Right lobe of liver (tissue), 6 donors: ENCODE measurements at regions not wholly inside any gene's neighbourhood (a gene's known extent, or its start where the extent isn't known, plus 50 kb on each side); places are given as distances from the start of the nearest gene placed in this dataset.
A peak's percentile ranks its signal among the peaks of the same experiment; 100 is the strongest.
"Not testable (repeated sequence)": the region's sequence is repeated elsewhere in the genome, so short reads cannot be mapped to it uniquely, and the experiment has no call there.

ENCODE experiments used
- ATAC-seq, 4 donors: fragments of 200-7000 bp; cut with Tn5 transposase; one replicate each; pipeline ENCODE4 v1.9.1; 2020; ENCODE audit warnings: mild to moderate bottlenecking in 4 of 4, moderate library complexity in 4 of 4
- DNase-seq, 3 donors: peaks; one replicate each; pipeline ENCODE4 v3.0.0-alpha.2; 2020
- H3K27ac ChIP-seq, 3 donors: fragments of 200-600 bp; one replicate each; pipeline ENCODE4 v1.8.0; 2022
- H3K27me3 ChIP-seq, 2 donors: fragments of 200-600 bp; one replicate each; pipeline ENCODE4 v1.8.0; 2022
- H3K36me3 ChIP-seq, 4 donors: fragments of 200-600 bp; sonication (generic) in 1 of 4; one replicate each; pipeline versions ENCODE4 v1.5.1 to v1.8.0; 2017 to 2022; ENCODE audit warnings: control low read depth in 1 of 4
- H3K4me1 ChIP-seq, 4 donors: fragments of 200-600 bp; sonication (generic) in 1 of 4; one replicate each; pipeline versions ENCODE4 v1.5.1 to v1.8.0; 2017 to 2022; ENCODE audit warnings: control low read depth in 1 of 4
- H3K4me3 ChIP-seq, 3 donors: fragments of 200-600 bp; one replicate each; pipeline ENCODE4 v1.8.0; 2022
- H3K9me3 ChIP-seq, 4 donors: fragments of 200-600 bp; sonication (generic) in 1 of 4; one replicate each; pipeline versions ENCODE4 v1.5.1 to v1.8.0; 2017 to 2022; ENCODE audit warnings: control low read depth in 1 of 4
- POLR2A ChIP-seq: fragments of 450-650 bp; IDR thresholded peaks from one replicate; pipeline ENCODE4 v1.6.1; 2017; ENCODE audit warnings: antibody characterized with exemption, mild to moderate bottlenecking
- WGBS: methylation state at CpG from one replicate; pipeline ENCODE4 v1.1.6; 2018; ENCODE audit warnings: low coverage, low lambda C conversion rate; ENCODE audit not compliant: insufficient coverage; ENCODE audit errors: missing lambda C conversion rate; 5-methylcytosine and 5-hydroxymethylcytosine counted together
- intact Hi-C, 2 donors: fragments of 100-400 bp; cut with DNase I; formaldehyde crosslinking; loops; one replicate each; pipeline versions ENCODE4 v1.11.2 to v1.14.1; 2022
- TF ChIP-seq, protein P1 (sequence below), 4 donors: fragments of 200-600 bp in 3 of 4; fragments of 450-650 bp in 1 of 4; IDR thresholded peaks; one replicate each; pipeline versions ENCODE4 v1.5.1 to v1.8.0; 2016 to 2022; ENCODE audit warnings: antibody characterized with exemption in 4 of 4, mild to moderate bottlenecking in 2 of 4
- donor health status: DM: no; HTN: yes; CAD: no.
- donor health status: DM: no; HTN: no; CAD: no.
- donor health status: DM: no; HTN: no; CAD: no.
- donor health status: DM: no; HTN: yes; CAD: no.
- donor health status: DM: no; HTN: yes; CAD: no.

DNA sequence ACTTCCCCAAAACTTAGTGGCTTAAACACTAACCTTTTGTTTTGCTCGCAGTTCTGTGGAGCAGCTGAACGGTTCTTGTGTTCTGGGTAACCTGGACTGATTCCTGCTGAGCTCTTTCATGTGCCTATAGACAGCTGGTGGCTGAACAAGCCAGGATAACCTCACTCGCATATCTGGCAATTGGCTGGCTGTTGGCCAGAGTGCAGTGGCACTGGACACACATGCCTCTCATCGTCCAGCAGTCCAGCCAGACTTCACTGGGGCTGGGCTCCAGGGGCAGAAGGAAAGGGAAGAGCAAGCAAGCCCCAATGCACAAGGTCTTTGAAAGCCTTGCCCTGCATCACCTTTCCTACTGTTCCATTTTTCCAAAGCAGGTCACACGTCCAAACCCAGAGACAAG, 53.6 kb upstream of the GATA2 start:
- TF ChIP-seq POLR2A = no peak
- TF ChIP-seq, protein P1, sequence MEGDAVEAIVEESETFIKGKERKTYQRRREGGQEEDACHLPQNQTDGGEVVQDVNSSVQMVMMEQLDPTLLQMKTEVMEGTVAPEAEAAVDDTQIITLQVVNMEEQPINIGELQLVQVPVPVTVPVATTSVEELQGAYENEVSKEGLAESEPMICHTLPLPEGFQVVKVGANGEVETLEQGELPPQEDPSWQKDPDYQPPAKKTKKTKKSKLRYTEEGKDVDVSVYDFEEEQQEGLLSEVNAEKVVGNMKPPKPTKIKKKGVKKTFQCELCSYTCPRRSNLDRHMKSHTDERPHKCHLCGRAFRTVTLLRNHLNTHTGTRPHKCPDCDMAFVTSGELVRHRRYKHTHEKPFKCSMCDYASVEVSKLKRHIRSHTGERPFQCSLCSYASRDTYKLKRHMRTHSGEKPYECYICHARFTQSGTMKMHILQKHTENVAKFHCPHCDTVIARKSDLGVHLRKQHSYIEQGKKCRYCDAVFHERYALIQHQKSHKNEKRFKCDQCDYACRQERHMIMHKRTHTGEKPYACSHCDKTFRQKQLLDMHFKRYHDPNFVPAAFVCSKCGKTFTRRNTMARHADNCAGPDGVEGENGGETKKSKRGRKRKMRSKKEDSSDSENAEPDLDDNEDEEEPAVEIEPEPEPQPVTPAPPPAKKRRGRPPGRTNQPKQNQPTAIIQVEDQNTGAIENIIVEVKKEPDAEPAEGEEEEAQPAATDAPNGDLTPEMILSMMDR (IDR thresholded peaks at IDR 0.05) = no peak
- Histone ChIP-seq H3K9me3 (no peaks in the 10 kb centered on the region), H3K36me3 (no peaks in the 10 kb centered on the region), H3K4me3 (no peak overlapping the region), H3K27ac (no peak overlapping the region), H3K27me3 (no peaks in the 10 kb centered on the region), H3K4me1 (no peaks in the 10 kb centered on the region)
- no peak for DNase-seq
- peak in 1 of 4 donors; percentile 16 for ATAC-seq
- 33% methylated on average over 3 of the region's 5 CpGs for WGBS
- intact Hi-C loops = no loop called here

DNA sequence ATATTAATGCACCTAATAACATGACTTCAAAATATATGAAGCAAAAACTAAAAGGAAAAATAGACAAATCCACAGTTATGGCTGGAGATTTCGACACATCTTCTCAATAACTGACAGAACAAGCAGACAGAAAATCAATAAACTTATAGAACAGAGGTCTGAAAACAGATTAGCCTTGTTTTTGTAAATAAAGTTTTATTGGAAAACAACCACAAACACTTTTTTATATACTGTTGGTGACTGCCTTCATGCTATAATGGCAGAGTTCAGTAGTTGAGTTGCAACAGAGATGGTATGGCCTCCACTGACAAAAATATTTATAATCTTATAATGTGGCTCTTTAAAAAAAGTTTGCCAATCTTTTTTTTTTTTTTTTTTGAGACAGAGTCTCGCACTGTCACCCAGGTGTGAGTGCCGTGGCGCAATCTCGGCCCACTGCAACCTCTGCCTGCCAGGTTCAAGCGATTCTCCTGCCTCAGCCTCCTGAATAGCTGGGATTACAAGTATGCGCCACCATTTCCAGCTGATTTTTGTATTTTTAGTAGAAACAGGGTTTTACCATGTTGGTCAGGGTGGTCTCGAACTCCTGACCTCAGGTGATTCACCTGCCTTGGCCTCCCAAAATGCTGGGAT, 52.2 kb upstream of the GATA2 start:
- no peak overlapping the region for H3K27ac ChIP-seq
- DNase-seq = no peak
- intact Hi-C loops = no loop called here
- H3K4me1 ChIP-seq = no peaks in the 10 kb centered on the region
- ATAC-seq = no peak
- H3K27me3 ChIP-seq = no peaks in the 10 kb centered on the region
- no peak for TF ChIP-seq POLR2A
- TF ChIP-seq, protein P1 (IDR thresholded peaks at IDR 0.05) = no peak
- no peaks in the 10 kb centered on the region for H3K9me3 ChIP-seq
- H3K36me3 ChIP-seq = no peaks in the 10 kb centered on the region
- H3K4me3 ChIP-seq = no peak overlapping the region
- WGBS = 82% methylated on average over 6 of the region's 8 CpGs

DNA sequence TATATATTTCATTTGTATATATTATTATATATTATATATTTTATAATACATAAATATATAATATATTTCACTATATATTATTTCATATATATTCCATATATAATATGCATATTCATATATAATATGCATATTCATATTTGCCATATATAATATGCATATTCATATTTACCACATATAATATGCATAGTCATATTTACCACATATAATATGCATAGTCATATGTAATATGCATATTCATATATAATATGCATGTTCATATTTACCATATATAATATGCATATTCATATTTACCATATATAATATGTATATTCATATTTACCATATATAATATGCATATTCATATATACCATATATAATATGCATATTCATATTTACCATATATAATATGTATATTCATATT, 51.2 kb upstream of the GATA2 start:
- no peak overlapping the region for H3K4me3 ChIP-seq
- no peaks in the 10 kb centered on the region for H3K36me3 ChIP-seq
- no peaks in the 10 kb centered on the region for H3K9me3 ChIP-seq
- ATAC-seq = no peak
- no peaks in the 10 kb centered on the region for H3K27me3 ChIP-seq
- no peak overlapping the region for H3K27ac ChIP-seq
- no peaks in the 10 kb centered on the region for H3K4me1 ChIP-seq
- no peak for DNase-seq
- TF ChIP-seq POLR2A = no peak
- TF ChIP-seq, protein P1 (IDR thresholded peaks at IDR 0.05) = no peak
- intact Hi-C loops = no loop called here

DNA sequence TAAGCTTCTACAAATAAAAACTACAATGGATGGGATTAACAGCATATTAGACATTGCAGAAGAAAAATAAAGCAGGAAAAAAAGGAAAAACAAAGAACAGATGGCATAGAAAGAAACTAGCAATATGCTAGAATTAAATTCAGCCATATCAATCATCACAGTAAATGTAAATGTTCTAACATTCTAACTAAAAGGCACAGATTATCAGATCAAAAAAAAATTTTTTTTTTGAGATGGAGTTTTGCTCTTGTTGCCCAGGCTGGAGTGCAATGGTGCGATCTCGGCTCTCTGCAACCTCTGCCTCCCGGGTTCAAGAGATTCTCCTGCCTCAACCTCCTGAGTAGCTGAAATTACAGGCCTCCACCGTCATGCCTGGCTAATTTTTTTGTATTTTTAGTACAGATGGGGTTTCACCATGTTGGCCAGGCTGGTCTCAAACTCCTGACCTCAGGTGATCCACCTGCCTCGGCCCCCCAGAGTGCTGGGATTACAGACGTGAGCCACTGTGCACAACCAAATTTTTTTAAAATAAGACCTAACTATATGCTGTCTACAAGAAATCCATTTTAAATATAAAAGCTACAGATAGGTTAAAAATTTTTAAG, 50.7 kb upstream of the GATA2 start:
- intact Hi-C loops, ATAC-seq, H3K9me3 ChIP-seq, H3K4me3 ChIP-seq, H3K27ac ChIP-seq, H3K36me3 ChIP-seq, H3K27me3 ChIP-seq, H3K4me1 ChIP-seq, DNase-seq: not testable (repeated sequence)
- WGBS = 74% methylated on average over 5 of the region's 6 CpGs
